Ishikawa (cell line): ENCODE measurements at regions not wholly inside any gene's neighbourhood (a gene's known extent, or its start where the extent isn't known, plus 50 kb on each side); places are given as distances from the start of the nearest gene placed in this dataset.

Experiments
- CEBPB ChIP-seq: IDR thresholded peaks from 2 replicates; pipeline ENCODE4 v1.6.1; 2012
- CREB1 ChIP-seq: IDR thresholded peaks from 2 replicates; pipeline ENCODE4 v1.6.1; 2012; ENCODE audit warnings: low read depth
- EGR1 ChIP-seq: IDR thresholded peaks from 2 replicates; pipeline ENCODE4 v1.6.1; 2012
- EP300 ChIP-seq: IDR thresholded peaks from 2 replicates; pipeline ENCODE4 v1.6.1; 2012; ENCODE audit warnings: borderline replicate concordance
- FOXM1 ChIP-seq: IDR thresholded peaks from 2 replicates; pipeline ENCODE4 v1.6.1; 2012; ENCODE audit warnings: low read depth, borderline replicate concordance
- MAX ChIP-seq: IDR thresholded peaks from 2 replicates; pipeline ENCODE4 v1.6.1; 2012
- NFIC ChIP-seq: IDR thresholded peaks from 2 replicates; pipeline ENCODE4 v1.6.1; 2012
- RAD21 ChIP-seq: IDR thresholded peaks from 2 replicates; pipeline ENCODE4 v1.6.1; 2012; ENCODE audit warnings: low read depth
- REST ChIP-seq: IDR thresholded peaks from 2 replicates; pipeline ENCODE4 v1.6.1; 2012; ENCODE audit warnings: low read depth, mild to moderate bottlenecking
- TAF1 ChIP-seq: IDR thresholded peaks from 2 replicates; pipeline ENCODE4 v1.6.1; 2012; ENCODE audit warnings: low read depth, mild to moderate bottlenecking
- TCF12 ChIP-seq: IDR thresholded peaks from 2 replicates; pipeline ENCODE4 v1.6.1; 2012; ENCODE audit warnings: low read depth
- TEAD4 ChIP-seq: IDR thresholded peaks from 2 replicates; pipeline ENCODE4 v1.6.1; 2012
- USF1 ChIP-seq: IDR thresholded peaks from 2 replicates; pipeline ENCODE4 v1.6.1; 2012
- YY1 ChIP-seq: IDR thresholded peaks from 2 replicates; pipeline ENCODE4 v1.6.1; 2012; ENCODE audit warnings: low read depth
- ZBTB7A ChIP-seq: IDR thresholded peaks from 2 replicates; pipeline ENCODE4 v1.6.1; 2012; ENCODE audit warnings: low read depth

- no peak for TF ChIP-seq TCF12
- no peak for TF ChIP-seq ZBTB7A
- TF ChIP-seq YY1 = no peak
Measured at GRCh38 chr7:131774419-131775220, 218.2 kb upstream of the PODXL start.

GRCh38 chr7:131773413-131773812, 217.0 kb upstream of the PODXL start:
- no peak for TF ChIP-seq YY1
- no peak for TF ChIP-seq CREB1
- no peak for TF ChIP-seq TCF12
- no peak for TF ChIP-seq CEBPB
- TF ChIP-seq TEAD4 = no peak
- TF ChIP-seq MAX = no peak
- no peak for TF ChIP-seq TAF1
- TF ChIP-seq EP300 = no peak
- TF ChIP-seq FOXM1 = no peak
- TF ChIP-seq RAD21 = no peak
- TF ChIP-seq USF1 = no peak
- TF ChIP-seq ZBTB7A = no peak
- TF ChIP-seq EGR1 = no peak
- TF ChIP-seq NFIC = no peak
- no peak for TF ChIP-seq REST

- no peak for TF ChIP-seq NFIC
- TF ChIP-seq YY1 = no peak
- TF ChIP-seq EP300 = no peak
- TF ChIP-seq RAD21 = no peak
- no peak for TF ChIP-seq TEAD4
- TF ChIP-seq TAF1 = no peak
- no peak for TF ChIP-seq FOXM1
- TF ChIP-seq CEBPB = no peak
- TF ChIP-seq USF1 = no peak
- no peak for TF ChIP-seq REST
- no peak for TF ChIP-seq EGR1
- no peak for TF ChIP-seq MAX
- no peak for TF ChIP-seq ZBTB7A
- no peak for TF ChIP-seq CREB1
- no peak for TF ChIP-seq TCF12
Measured at GRCh38 chr7:131769241-131769640, 212.8 kb upstream of the PODXL start.

GRCh38 chr7:131767591-131767990, 211.2 kb upstream of the PODXL start:
- no peak for TF ChIP-seq CREB1
- TF ChIP-seq TEAD4 = no peak
- no peak for TF ChIP-seq TAF1
- no peak for TF ChIP-seq EP300
- no peak for TF ChIP-seq USF1
- TF ChIP-seq NFIC = no peak
- TF ChIP-seq REST = no peak
- no peak for TF ChIP-seq EGR1
- no peak for TF ChIP-seq RAD21
- no peak for TF ChIP-seq MAX
- TF ChIP-seq CEBPB = no peak
- TF ChIP-seq TCF12 = no peak
- no peak for TF ChIP-seq YY1
